Esophagus squamous epithelium (tissue), 4 donors: ENCODE measurements at regions not wholly inside any gene's neighbourhood (a gene's known extent, or its start where the extent isn't known, plus 50 kb on each side); places are given as distances from the start of the nearest gene placed in this dataset.

Source experiments
- CTCF ChIP-seq, 6 experiments: fragments of 450-650 bp in 4 of 6; fragments of 200-600 bp in 2 of 6; sonication (generic) in 2 of 6; IDR thresholded peaks; one replicate each; pipeline ENCODE4 v1.5.1; 2016 to 2019; ENCODE audit warnings: antibody characterized with exemption in 6 of 6, mild to moderate bottlenecking in 4 of 6, moderate library complexity in 4 of 6
- POLR2A ChIP-seq, 4 donors: fragments of 450-650 bp; IDR thresholded peaks; one replicate each; pipeline ENCODE4 v1.6.1; 2017; ENCODE audit warnings: antibody characterized with exemption in 4 of 4, mild to moderate bottlenecking in 4 of 4, moderate library complexity in 3 of 4

- no peak for TF ChIP-seq POLR2A (IDR thresholded peaks at IDR 0.05)
- TF ChIP-seq CTCF (IDR thresholded peaks at IDR 0.05) = no peak
Measured at GRCh38 chr2:58479535-58480140, 238.5 kb upstream of the FANCL start.
